SU-DHL-6 (cell line): ENCODE measurements at regions not wholly inside any gene's neighbourhood (a gene's known extent, or its start where the extent isn't known, plus 50 kb on each side); places are given as distances from the start of the nearest gene placed in this dataset.

Experiments
- H2AFZ ChIP-seq: fragments of 200-600 bp; sonication (generic); 2 replicates; pipeline ENCODE4 v1.6.1; 2014; ENCODE audit warnings: low read depth, mild to moderate bottlenecking, moderate library complexity, mixed read lengths, antibody characterized with exemption, low read length; ENCODE audit not compliant: severe bottlenecking
- H3F3A ChIP-seq: fragments of 200-600 bp; shearing (Covaris generic); 2 replicates; pipeline ENCODE4 v1.6.0; 2016; ENCODE audit warnings: antibody characterized with exemption, mild to moderate bottlenecking; ENCODE audit not compliant: insufficient read depth
- H3K27ac ChIP-seq: fragments of 200-600 bp; sonication (generic); 2 replicates; pipeline ENCODE4 v1.5.1; 2016; ENCODE audit warnings: low read depth, mild to moderate bottlenecking, low read length, moderate library complexity, mixed read lengths
- H3K27me3 ChIP-seq: fragments of 200-600 bp; sonication (generic), shearing (Covaris generic); 2 replicates; pipeline ENCODE4 v1.6.0; 2014; ENCODE audit warnings: mild to moderate bottlenecking, low read length
- H3K36me3 ChIP-seq: fragments of 200-600 bp; sonication (generic); 2 replicates; pipeline ENCODE4 v1.6.1; 2014; ENCODE audit warnings: mild to moderate bottlenecking, low read length, mixed read lengths
- H3K4me2 ChIP-seq: fragments of 300-600, 200-600 bp; shearing (Covaris generic), sonication (generic); 2 replicates; pipeline ENCODE4 v1.6.0; 2014; ENCODE audit warnings: low read length, low read depth, mild to moderate bottlenecking; ENCODE audit not compliant: poor library complexity, severe bottlenecking
- H3K4me3 ChIP-seq: fragments of 200-600 bp; sonication (generic); 2 replicates; pipeline ENCODE4 v1.5.1; 2014; ENCODE audit warnings: antibody characterized with exemption, low read length, mild to moderate bottlenecking, mixed read lengths; ENCODE audit not compliant: insufficient read depth, poor library complexity, severe bottlenecking
- H3K79me2 ChIP-seq: fragments of 200-600 bp; sonication (generic); 2 replicates; pipeline ENCODE4 v1.6.1; 2014; ENCODE audit warnings: mild to moderate bottlenecking, low read length, moderate library complexity; ENCODE audit not compliant: insufficient read depth
- H3K9ac ChIP-seq: fragments of 200-600 bp; sonication (generic); 2 replicates; pipeline ENCODE4 v1.7.0; 2014; ENCODE audit warnings: mild to moderate bottlenecking, low read length
- H3K9me2 ChIP-seq: fragments of 200-600 bp; sonication (generic); replicated peaks from 2 replicates; pipeline ENCODE4 v1.6.1; 2014; ENCODE audit warnings: low read length; ENCODE audit not compliant: insufficient read depth
- H3K9me3 ChIP-seq: fragments of 200-600 bp; sonication (generic); 2 replicates; pipeline ENCODE4 v1.6.1; 2014; ENCODE audit warnings: low read length, mixed read lengths; ENCODE audit not compliant: insufficient read depth
- H4K20me1 ChIP-seq: fragments of 200-600 bp; sonication (generic); 2 replicates; pipeline ENCODE4 v1.6.1; 2014; ENCODE audit warnings: low read depth, mild to moderate bottlenecking, antibody characterized with exemption, low read length, moderate library complexity, mixed read lengths
- CTCF ChIP-seq: fragments of 200-600 bp; sonication (generic); IDR thresholded peaks from one replicate; pipeline ENCODE4 v1.5.1; 2017; ENCODE audit warnings: antibody characterized with exemption, mild to moderate bottlenecking, low read length, moderate library complexity; ENCODE audit not compliant: insufficient read depth, poor library complexity, severe bottlenecking
- EZH2phosphoT487 ChIP-seq: fragments of 200-600 bp; sonication (generic), shearing (Covaris generic); conservative IDR thresholded peaks from 2 replicates; pipeline ENCODE4 v1.6.1; 2018; ENCODE audit warnings: mild to moderate bottlenecking, antibody characterized with exemption, low read length, moderate library complexity, mixed read lengths

GRCh38 chr18:2114289-2114688 is 457.0 kb downstream of the METTL4 start:
- H3K4me3 ChIP-seq = no peak overlapping the region
- H3K27ac ChIP-seq = no peak overlapping the region
- H2AFZ ChIP-seq = no peak overlapping the region
- H3K9ac ChIP-seq = no peak overlapping the region
- H3K9me2 ChIP-seq = no peaks in the 10 kb centered on the region
- TF ChIP-seq EZH2phosphoT487 (no peak), CTCF (no peak)
- no peaks in the 10 kb centered on the region for H3F3A ChIP-seq
- no peak overlapping the region for H3K4me2 ChIP-seq
- H4K20me1 ChIP-seq = no peaks in the 10 kb centered on the region
- no peaks in the 10 kb centered on the region for H3K27me3 ChIP-seq
- no peaks in the 10 kb centered on the region for H3K36me3 ChIP-seq
- H3K9me3 ChIP-seq = no peaks in the 10 kb centered on the region
- no peaks in the 10 kb centered on the region for H3K79me2 ChIP-seq

GRCh38 chr18:2114765-2115164 is 456.5 kb downstream of the METTL4 start:
- no peak overlapping the region for H2AFZ ChIP-seq
- H3K79me2 ChIP-seq = no peaks in the 10 kb centered on the region
- no peaks in the 10 kb centered on the region for H4K20me1 ChIP-seq
- H3K9me3 ChIP-seq = no peaks in the 10 kb centered on the region
- H3K36me3 ChIP-seq = no peaks in the 10 kb centered on the region
- no peaks in the 10 kb centered on the region for H3K9me2 ChIP-seq
- no peak for TF ChIP-seq CTCF
- no peak for TF ChIP-seq EZH2phosphoT487
- no peak overlapping the region for H3K9ac ChIP-seq
- H3K27ac ChIP-seq = no peak overlapping the region
- no peak overlapping the region for H3K4me2 ChIP-seq
- no peaks in the 10 kb centered on the region for H3F3A ChIP-seq
- H3K4me3 ChIP-seq = no peak overlapping the region
- H3K27me3 ChIP-seq = no peaks in the 10 kb centered on the region

GRCh38 chr18:2121224-2121623 is 450.1 kb downstream of the METTL4 start:
- TF ChIP-seq CTCF (no peak), EZH2phosphoT487 (no peak)
- no peak overlapping the region for H3K4me3 ChIP-seq
- no peaks in the 10 kb centered on the region for H3K9me2 ChIP-seq
- no peaks in the 10 kb centered on the region for H3K9me3 ChIP-seq
- no peak overlapping the region for H3K4me2 ChIP-seq
- H3K36me3 ChIP-seq = no peaks in the 10 kb centered on the region
- H3K79me2 ChIP-seq = no peaks in the 10 kb centered on the region
- no peak overlapping the region for H2AFZ ChIP-seq
- no peaks in the 10 kb centered on the region for H3K27me3 ChIP-seq
- no peaks in the 10 kb centered on the region for H3F3A ChIP-seq
- no peak overlapping the region for H3K27ac ChIP-seq
- no peaks in the 10 kb centered on the region for H4K20me1 ChIP-seq
- no peak overlapping the region for H3K9ac ChIP-seq

GRCh38 chr18:2123077-2123476 is 448.2 kb downstream of the METTL4 start:
- no peaks in the 10 kb centered on the region for H3K9me3 ChIP-seq
- H3K36me3 ChIP-seq = no peaks in the 10 kb centered on the region
- no peak overlapping the region for H3K4me2 ChIP-seq

More at GRCh38 chr18:2123077-2123476, 448.2 kb downstream of the METTL4 start:
- no peak overlapping the region for H3K9ac ChIP-seq
- no peaks in the 10 kb centered on the region for H3K79me2 ChIP-seq
- H3F3A ChIP-seq = no peaks in the 10 kb centered on the region
- no peaks in the 10 kb centered on the region for H3K27me3 ChIP-seq
- TF ChIP-seq CTCF (no peak), EZH2phosphoT487 (no peak)
- no peak overlapping the region for H2AFZ ChIP-seq
- no peaks in the 10 kb centered on the region for H3K9me2 ChIP-seq
- no peak overlapping the region for H3K4me3 ChIP-seq
- H4K20me1 ChIP-seq = no peaks in the 10 kb centered on the region
- H3K27ac ChIP-seq = no peak overlapping the region
